H9 (cell line): ENCODE measurements at regions not wholly inside any gene's neighbourhood (a gene's known extent, or its start where the extent isn't known, plus 50 kb on each side); places are given as distances from the start of the nearest gene placed in this dataset.

ENCODE experiments used
- DNase-seq: peaks from one replicate; pipeline ENCODE4 v3.0.0-alpha.2; 2017
- H2AFZ ChIP-seq: one replicate; pipeline ENCODE4 v1.6.1; 2013; ENCODE audit warnings: mild to moderate bottlenecking, low read length, control low read depth, moderate library complexity
- H2AK5ac ChIP-seq: 2 replicates; pipeline ENCODE4 v1.6.1; 2013; ENCODE audit warnings: low read length, control low read depth, mixed read lengths; ENCODE audit not compliant: insufficient read length
- H2BK120ac ChIP-seq: one replicate; pipeline ENCODE4 v1.6.1; 2013; ENCODE audit warnings: low read depth, mild to moderate bottlenecking, low read length, control low read depth, inconsistent platforms; ENCODE audit not compliant: poor library complexity, severe bottlenecking
- H2BK12ac ChIP-seq: 2 replicates; pipeline ENCODE4 v1.6.1; 2013; ENCODE audit warnings: low read length, control low read depth, mixed read lengths, low read depth; ENCODE audit not compliant: insufficient read length
- H2BK15ac ChIP-seq: 2 replicates; pipeline ENCODE4 v1.6.1; 2013; ENCODE audit warnings: low read depth, low read length, control low read depth
- H2BK20ac ChIP-seq: one replicate; pipeline ENCODE4 v1.6.1; 2013; ENCODE audit warnings: low read depth, mild to moderate bottlenecking, low read length, control low read depth, inconsistent platforms; ENCODE audit not compliant: poor library complexity, severe bottlenecking
- H2BK5ac ChIP-seq: 2 replicates; pipeline ENCODE4 v1.6.1; 2013; ENCODE audit warnings: low read length, control low read depth, mixed read lengths; ENCODE audit not compliant: insufficient read length
- H3K14ac ChIP-seq: 2 replicates; pipeline ENCODE4 v1.6.1; 2013; ENCODE audit warnings: low read length, control low read depth; ENCODE audit not compliant: insufficient read depth
- H3K18ac ChIP-seq: 2 replicates; pipeline ENCODE4 v1.6.1; 2013; ENCODE audit warnings: low read depth, mild to moderate bottlenecking, mixed read lengths, low read length, control low read depth; ENCODE audit not compliant: insufficient read length
- H3K23ac ChIP-seq: 2 replicates; pipeline ENCODE4 v1.6.1; 2013; ENCODE audit warnings: low read length, control low read depth, mixed read lengths, low read depth; ENCODE audit not compliant: insufficient read length
- H3K23me2 ChIP-seq: 2 replicates; pipeline ENCODE4 v1.6.1; 2013; ENCODE audit warnings: low read depth, mild to moderate bottlenecking, mixed read lengths, low read length, control low read depth; ENCODE audit not compliant: insufficient read length, poor library complexity, severe bottlenecking
- H3K27ac ChIP-seq: 2 replicates; pipeline ENCODE4 v1.5.1; 2013; ENCODE audit warnings: low read length, control low read depth, mixed read lengths, low read depth; ENCODE audit not compliant: insufficient read length
- H3K27me3 ChIP-seq: 2 replicates; pipeline ENCODE4 v1.6.1; 2013; ENCODE audit warnings: low read length, control low read depth, inconsistent platforms; ENCODE audit not compliant: insufficient read depth
- H3K4ac ChIP-seq: 2 replicates; pipeline ENCODE4 v1.6.1; 2013; ENCODE audit warnings: low read depth, mild to moderate bottlenecking, control low read depth, inconsistent platforms, low read length, moderate library complexity
- H3K4me1 ChIP-seq: 2 replicates; pipeline ENCODE4 v1.6.1; 2013; ENCODE audit warnings: low read length, control low read depth, inconsistent platforms; ENCODE audit not compliant: insufficient read depth
- H3K4me2 ChIP-seq: 2 replicates; pipeline ENCODE4 v1.6.1; 2013; ENCODE audit warnings: low read length, control low read depth, mixed read lengths; ENCODE audit not compliant: insufficient read length, insufficient read depth
- H3K56ac ChIP-seq: 2 replicates; pipeline ENCODE4 v1.6.1; 2013; ENCODE audit warnings: low read depth, mild to moderate bottlenecking, mixed read lengths, low read length, control low read depth; ENCODE audit not compliant: insufficient read length
- H3K79me1 ChIP-seq: 2 replicates; pipeline ENCODE4 v1.6.1; 2013; ENCODE audit warnings: low read depth, mild to moderate bottlenecking, moderate library complexity, low read length, control low read depth, inconsistent platforms; ENCODE audit not compliant: insufficient read depth, poor library complexity, severe bottlenecking
- H3K79me2 ChIP-seq: 2 replicates; pipeline ENCODE4 v1.6.1; 2013; ENCODE audit warnings: low read length, control low read depth, inconsistent platforms; ENCODE audit not compliant: insufficient read depth
- H3K9ac ChIP-seq: 2 replicates; pipeline ENCODE4 v1.6.1; 2013; ENCODE audit warnings: low read length, control low read depth, mixed read lengths; ENCODE audit not compliant: insufficient read length; ENCODE audit errors: extremely low read depth
- H3K9me3 ChIP-seq: one replicate; pipeline ENCODE4 v1.6.1; 2013; ENCODE audit warnings: low read depth, low read length, inconsistent platforms; ENCODE audit not compliant: control insufficient read depth
- H3T11ph ChIP-seq: one replicate; pipeline ENCODE4 v1.6.1; 2013; ENCODE audit warnings: mild to moderate bottlenecking, low read length, control low read depth, inconsistent platforms
- H4K20me1 ChIP-seq: one replicate; pipeline ENCODE4 v1.6.1; 2013; ENCODE audit not compliant: control insufficient read depth, insufficient read length, insufficient read depth
- H4K5ac ChIP-seq: 2 replicates; pipeline ENCODE4 v1.6.1; 2013; ENCODE audit warnings: low read depth, mild to moderate bottlenecking, mixed read lengths, low read length, control low read depth; ENCODE audit not compliant: insufficient read length
- H4K8ac ChIP-seq: replicated peaks from 2 replicates; pipeline ENCODE4 v1.6.1; 2013; ENCODE audit warnings: low read length, control low read depth, mixed read lengths, low read depth; ENCODE audit not compliant: insufficient read length
- H4K91ac ChIP-seq: 2 replicates; pipeline ENCODE4 v1.6.1; 2013; ENCODE audit warnings: low read depth, mild to moderate bottlenecking, moderate library complexity, mixed read lengths, low read length, control low read depth; ENCODE audit not compliant: insufficient read length
- H3K27ac Mint-ChIP-seq, 3 experiments: 2 replicates in 2 of 3; 3 replicates in 1 of 3; pipeline ENCODE4 v1.8.0; 2020 to 2021; ENCODE audit warnings: mixed read lengths in 3 of 3, mild to moderate bottlenecking in 1 of 3, moderate library complexity in 1 of 3
- H3K27me3 Mint-ChIP-seq: 2 replicates; pipeline ENCODE4 v1.8.0; 2021; ENCODE audit warnings: low read depth, mild to moderate bottlenecking, moderate library complexity, mixed read lengths
- H3K36me3 Mint-ChIP-seq, 3 experiments: 2 replicates in 2 of 3; 3 replicates in 1 of 3; pipeline ENCODE4 v1.8.0; 2020 to 2021; ENCODE audit warnings: low read depth in 3 of 3, mixed read lengths in 3 of 3; ENCODE audit not compliant: insufficient read depth in 1 of 3
- H3K4me1 Mint-ChIP-seq, 2 experiments: 2 replicates each; pipeline ENCODE4 v1.8.0; 2020; ENCODE audit warnings: mixed read lengths in 2 of 2
- H3K4me3 Mint-ChIP-seq, 2 experiments: 2 replicates in 1 of 2; 3 replicates in 1 of 2; pipeline ENCODE4 v1.8.0; 2020 to 2021; ENCODE audit warnings: mild to moderate bottlenecking in 2 of 2, mixed read lengths in 2 of 2, moderate library complexity in 1 of 2
- H3K9me3 Mint-ChIP-seq, 2 experiments: 2 replicates in 1 of 2; 3 replicates in 1 of 2; pipeline ENCODE4 v1.8.0; 2020; ENCODE audit warnings: mild to moderate bottlenecking in 2 of 2, mixed read lengths in 2 of 2, moderate library complexity in 1 of 2
- CTCF ChIP-seq: fragments of 200-600 bp; sonication (generic); conservative IDR thresholded peaks from 3 replicates; pipeline ENCODE4 v1.8.0; 2021; ENCODE audit warnings: antibody characterized with exemption, mild to moderate bottlenecking
- WGBS: extraction: QIAGEN DNeasy Blood & Tissue Kit; methylation state at CpG from one replicate; pipeline ENCODE4 v1.1.7; 2013; ENCODE audit warnings: missing lambda C conversion rate, low lambda C conversion rate, mixed read lengths; ENCODE audit not compliant: insufficient read length; ENCODE audit errors: extremely low coverage; 5-methylcytosine and 5-hydroxymethylcytosine counted together

GRCh38 chr4:66490729-66491128, 820.4 kb upstream of the EPHA5 start:
- Histone ChIP-seq H2AFZ (no peak overlapping the region), H3K9ac (no peak overlapping the region), H3K79me2 (no peaks in the 10 kb centered on the region), H2BK15ac (no peak overlapping the region), H2BK12ac (no peak overlapping the region), H3K56ac (no peak overlapping the region), H3K4me1 (no peaks in the 10 kb centered on the region), H2AK5ac (no peak overlapping the region), H3K4me2 (no peak overlapping the region), H3K14ac (no peak overlapping the region), H3K27me3 (no peaks in the 10 kb centered on the region), H3T11ph (no peak overlapping the region), H2BK20ac (no peak overlapping the region), H4K5ac (no peak overlapping the region), H3K4ac (no peak overlapping the region), H3K9me3 (no peaks in the 10 kb centered on the region), H3K79me1 (no peaks in the 10 kb centered on the region), H3K23ac (no peak overlapping the region), H2BK120ac (no peak overlapping the region), H4K91ac (no peak overlapping the region), H3K18ac (no peak overlapping the region), H4K20me1 (no peaks in the 10 kb centered on the region), H4K8ac (no peak overlapping the region), H3K23me2 (no peaks in the 10 kb centered on the region), H2BK5ac (no peak overlapping the region), H3K27ac (no peak overlapping the region)
- no peak for DNase-seq
- Mint-ChIP-seq H3K9me3 (no peaks in the 10 kb centered on the region), H3K27me3 (no peaks in the 10 kb centered on the region), H3K27ac (no peak overlapping the region), H3K4me3 (no peak overlapping the region), H3K36me3 (no peaks in the 10 kb centered on the region), H3K4me1 (peaks cover 5 to 6% of the 10 kb centered on the region in 2 experiments; a peak in 3 of 4 replicates)
- no peak for TF ChIP-seq CTCF
- no CpG with 5 or more reads among the region's 2 CpGs for WGBS
